K562 (cell line): ENCODE measurements at regions not wholly inside any gene's neighbourhood (a gene's known extent, or its start where the extent isn't known, plus 50 kb on each side); places are given as distances from the start of the nearest gene placed in this dataset.
"Not testable (repeated sequence)": the region's sequence is repeated elsewhere in the genome, so short reads cannot be mapped to it uniquely, and the experiment has no call there.

ENCODE experiments used
- ATAC-seq: fragments of 200-7000 bp; cut with Tn5 transposase; 3 replicates; pipeline ENCODE4 v1.9.1; 2020; ENCODE audit warnings: moderate library complexity
- BruUV-seq: library from RNA; stranded (reverse); fragments of 400-500 nt; replicated peaks from 2 replicates; lab custom pipeline; 2021; lab: Mats Ljungman, UMichigan
- CTCF ChIA-PET: fragments of 300-600 bp; formaldehyde crosslinking; extraction: SDS; loops from one replicate; lab custom pipeline; 2021; ENCODE audit warnings: low intra/inter-chr PET ratio; lab: Yijun Ruan, JAX
- POLR2A ChIA-PET: fragments of 300-600, 350-650 bp; sonication (Branson Sonifier 250); formaldehyde crosslinking; extraction: SDS; loops from one replicate; lab custom pipeline; 2021; ENCODE audit warnings: antibody characterized with exemption, inconsistent platforms; lab: Yijun Ruan, JAX
- DNase-seq, 4 experiments: peaks; one replicate each; pipeline versions ENCODE4 v3.0.0 to v3.0.0-alpha.2; 2011 to 2018; ENCODE audit warnings: low spot score in 3 of 4, mixed read lengths in 3 of 4; ENCODE audit errors: extremely low read depth in 1 of 4
- FAIRE-seq: peaks from 2 replicates; lab custom pipeline; 2011; peaks lifted over from hg19 to GRCh38; lab: Jason Lieb, UNC
- H2AFZ ChIP-seq: 2 replicates; pipeline ENCODE4 v1.6.0; 2011; ENCODE audit warnings: low read depth, low read length, control low read depth, inconsistent platforms
- H3K27ac ChIP-seq: fragments of 200-600 bp; 3 replicates; pipeline ENCODE4 v1.8.0; 2011; ENCODE audit warnings: low read depth, mild to moderate bottlenecking, control low read depth, inconsistent platforms, low read length, moderate library complexity, mixed read lengths; ENCODE audit errors: extremely low read depth
- H3K27me3 ChIP-seq, 2 experiments: fragments of 300-600 bp in 1 of 2; 2 replicates in 1 of 2; 3 replicates in 1 of 2; pipeline versions ENCODE4 v1.6.0 to v1.8.0; 2011; ENCODE audit warnings: inconsistent platforms in 2 of 2, low read length in 2 of 2, mild to moderate bottlenecking in 1 of 2, mixed read lengths in 1 of 2, moderate library complexity in 1 of 2; ENCODE audit not compliant: control insufficient read depth in 2 of 2, insufficient read depth in 2 of 2
- H3K36me3 ChIP-seq: fragments of 300-600 bp; 3 replicates; pipeline ENCODE4 v1.8.0; 2011; ENCODE audit warnings: mild to moderate bottlenecking, low read length, inconsistent platforms; ENCODE audit not compliant: control insufficient read depth, insufficient read depth
- H3K4me1 ChIP-seq, 2 experiments: fragments of 200-600 bp in 1 of 2; replicated peaks in 1 of 2; 2 replicates in 1 of 2; 3 replicates in 1 of 2; pipeline versions ENCODE4 v1.5.1 to v1.8.0; 2011; ENCODE audit warnings: inconsistent platforms in 2 of 2, low read length in 2 of 2, mild to moderate bottlenecking in 1 of 2, mixed read lengths in 1 of 2, moderate library complexity in 1 of 2; ENCODE audit not compliant: control insufficient read depth in 2 of 2, insufficient read depth in 2 of 2
- H3K4me2 ChIP-seq: 2 replicates; pipeline ENCODE4 v1.6.1; 2011; ENCODE audit warnings: low read length, control low read depth, inconsistent platforms, mixed read lengths; ENCODE audit not compliant: insufficient read depth
- H3K4me3 ChIP-seq: fragments of 200-600 bp; sonication (generic), shearing (Covaris generic); 2 replicates; pipeline ENCODE4 v1.5.1; 2016; ENCODE audit warnings: control low read depth, inconsistent platforms
- H3K79me2 ChIP-seq: fragments of 200-600 bp; 3 replicates; pipeline ENCODE4 v1.8.0; 2011; ENCODE audit warnings: low read length, inconsistent platforms; ENCODE audit not compliant: control insufficient read depth, insufficient read depth
- H3K9ac ChIP-seq, 2 experiments: 2 replicates each; pipeline versions ENCODE4 v1.6.0 to v1.6.1; 2011; ENCODE audit warnings: low read depth in 2 of 2, low read length in 2 of 2, control low read depth in 1 of 2, inconsistent platforms in 1 of 2, mild to moderate bottlenecking in 1 of 2, mixed read lengths in 1 of 2; ENCODE audit not compliant: insufficient read depth in 1 of 2
- H3K9me1 ChIP-seq: one replicate; pipeline ENCODE4 v1.6.0; 2011; ENCODE audit warnings: inconsistent platforms, mild to moderate bottlenecking, low read length, moderate library complexity; ENCODE audit not compliant: control insufficient read depth, insufficient read depth
- H3K9me3 ChIP-seq: replicated peaks from 2 replicates; pipeline ENCODE4 v1.5.1; 2011; ENCODE audit warnings: low read depth, low read length, inconsistent platforms; ENCODE audit not compliant: control insufficient read depth, insufficient read depth
- H4K20me1 ChIP-seq: replicated peaks from 2 replicates; pipeline ENCODE4 v1.6.1; 2011; ENCODE audit warnings: low read length, inconsistent platforms, mixed read lengths; ENCODE audit not compliant: control insufficient read depth, insufficient read depth
- CEBPB ChIP-seq: fragments of 450-650 bp; IDR thresholded peaks from 2 replicates; pipeline ENCODE4 v1.6.1; 2016; ENCODE audit warnings: missing genetic modification characterization, missing compliant biosample characterization
- CHD2 ChIP-seq: IDR thresholded peaks from 2 replicates; pipeline ENCODE4 v1.6.1; 2011; ENCODE audit warnings: low read depth, low read length
- HMBOX1 ChIP-seq: sonication (generic); IDR thresholded peaks from 2 replicates; pipeline ENCODE4 v1.6.1; 2016
- NR2C2 ChIP-seq, 2 experiments: fragments of 200-800 bp in 1 of 2; sonication (Bioruptor generic) in 1 of 2; sonication (generic) in 1 of 2; formaldehyde crosslinking in 1 of 2; IDR thresholded peaks; 2 replicates each; pipeline versions ENCODE4 v1.6.1 to v1.8.0; 2016 to 2022; ENCODE audit warnings: mild to moderate bottlenecking in 1 of 2, missing compliant biosample characterization in 1 of 2, missing genetic modification characterization in 1 of 2, missing genetic modification reagents in 1 of 2
- ZNF354B ChIP-seq: fragments of 250-450 bp; sonication (Bioruptor Pico); IDR thresholded peaks from 2 replicates; pipeline ENCODE4 v1.4.0; 2020
- ZNF507 ChIP-seq: conservative IDR thresholded peaks from 2 replicates; pipeline ENCODE4 v1.6.1; 2017; ENCODE audit warnings: missing genetic modification characterization, missing compliant biosample characterization
- WGBS: fragments of 100-300 bp; shearing (Covaris generic); methylation state at CpG from one replicate; pipeline ENCODE4 v1.1.6; 2016; ENCODE audit warnings: low coverage, mixed read lengths; ENCODE audit not compliant: insufficient coverage; ENCODE audit errors: missing lambda C conversion rate; 5-methylcytosine and 5-hydroxymethylcytosine counted together
- in situ Hi-C: fragments of 300-500 bp; cut with MboI; formaldehyde crosslinking; loops from 4 replicates; pipeline ENCODE4 v1.15.0; 2018; ENCODE audit warnings: inconsistent platforms, mixed read lengths
- intact Hi-C: fragments of 100-400 bp; cut with micrococcal nuclease; formaldehyde crosslinking; loops from 2 replicates; pipeline ENCODE4 v1.14.2; 2022

DNA sequence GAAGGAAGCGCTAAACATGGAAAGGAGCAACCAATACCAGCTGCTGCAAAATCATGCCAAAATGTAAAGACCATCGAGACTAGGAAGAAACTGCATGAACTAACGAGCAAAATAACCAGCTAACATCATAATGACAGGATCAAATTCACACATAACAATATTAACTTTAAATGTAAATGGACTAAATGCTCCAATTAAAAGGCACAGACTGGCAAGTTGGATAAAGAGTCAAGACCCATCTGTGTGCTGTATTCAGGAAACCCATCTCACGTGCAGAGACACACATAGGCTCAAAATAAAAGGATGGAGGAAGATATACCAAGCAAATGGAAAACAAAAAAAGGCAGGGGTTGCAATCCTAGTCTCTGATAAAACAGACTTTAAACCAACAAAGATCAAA, 570.0 kb upstream of the CDH11 start:
- TF ChIP-seq ZNF507 (tag) (peak; percentile 88), ZNF354B (CRISPR knock-in tag) (peak; percentile 60; the same call in 1 of the 2 replicates)
- H3K9me1 ChIP-seq, H3K9ac ChIP-seq, H3K27me3 ChIP-seq, H3K27ac ChIP-seq, H3K4me3 ChIP-seq, FAIRE-seq, CTCF ChIA-PET, BruUV-seq, DNase-seq, H3K4me1 ChIP-seq, H3K36me3 ChIP-seq, H3K9me3 ChIP-seq, intact Hi-C loops, H2AFZ ChIP-seq, POLR2A ChIA-PET, H4K20me1 ChIP-seq, H3K4me2 ChIP-seq, ATAC-seq, in situ Hi-C loops, H3K79me2 ChIP-seq: not testable (repeated sequence)
- WGBS = 0% methylated on average over 1 of the region's 4 CpGs

GRCh38 chr16:65689726-65690125, 567.9 kb upstream of the CDH11 start:
- no TSS peak for BruUV-seq
- no peak overlapping the region for H3K27ac ChIP-seq
- H3K79me2 ChIP-seq = no peaks in the 10 kb centered on the region
- H3K4me1 ChIP-seq = no peaks in the 10 kb centered on the region
- H3K9me1 ChIP-seq = no peaks in the 10 kb centered on the region
- POLR2A ChIA-PET = no interaction called here
- H3K27me3 ChIP-seq = no peaks in the 10 kb centered on the region
- H3K36me3 ChIP-seq = no peaks in the 10 kb centered on the region
- H3K4me2 ChIP-seq = peak overlapping the region; percentile 49; the same call in 1 of the 2 replicates
- intact Hi-C loops = no loop called here
- TF ChIP-seq CEBPB (tag) (peak; percentile 34; the same call in 1 of the 2 replicates), CHD2 (no peak), HMBOX1 (peak; percentile 37; the same call in 1 of the 2 replicates), NR2C2 (CRISPR knock-in tag; IDR thresholded peaks at IDR 0.05) (no peak), NR2C2 (tag; IDR thresholded peaks at IDR 0.05) (no peak)
- no peak overlapping the region for H3K9ac ChIP-seq
- in situ Hi-C loops = no loop called here
- CTCF ChIA-PET = no interaction called here
- H4K20me1 ChIP-seq = no peaks in the 10 kb centered on the region
- FAIRE-seq (no peak), ATAC-seq (0 out of 3 replicates have a peak, but pooled peaks have one; percentile 26), DNase-seq (no peak)
- no peak overlapping the region for H3K4me3 ChIP-seq
- H3K9me3 ChIP-seq = no peaks in the 10 kb centered on the region
- WGBS = 1% methylated on average over 7 of the region's 8 CpGs
- H2AFZ ChIP-seq = peak overlapping the region; percentile 65
